GM10248 (cell line): ENCODE measurements at regions not wholly inside any gene's neighbourhood (a gene's known extent, or its start where the extent isn't known, plus 50 kb on each side); places are given as distances from the start of the nearest gene placed in this dataset.

ENCODE experiments used
- CTCF ChIA-PET: fragments of 300-600 bp; sonication (Branson Sonifier 250); formaldehyde crosslinking; extraction: SDS; loops from one replicate; lab custom pipeline; 2021; ENCODE audit warnings: antibody characterized with exemption; lab: Yijun Ruan, JAX
- POLR2A ChIA-PET: fragments of 350-650 bp; sonication (Branson Sonifier 250); formaldehyde crosslinking; extraction: SDS; loops from one replicate; lab custom pipeline; 2020; ENCODE audit warnings: antibody characterized with exemption; lab: Yijun Ruan, JAX
- DNase-seq: peaks from one replicate; pipeline ENCODE4 v3.0.0; 2012; ENCODE audit errors: extremely low spot score
- TF ChIP-seq, protein P1 (sequence below): IDR thresholded peaks from 2 replicates; pipeline ENCODE4 v1.5.1; 2012; ENCODE audit warnings: mild to moderate bottlenecking, low read depth; ENCODE audit errors: extremely low read depth, missing control alignments, control extremely low read depth

DNA sequence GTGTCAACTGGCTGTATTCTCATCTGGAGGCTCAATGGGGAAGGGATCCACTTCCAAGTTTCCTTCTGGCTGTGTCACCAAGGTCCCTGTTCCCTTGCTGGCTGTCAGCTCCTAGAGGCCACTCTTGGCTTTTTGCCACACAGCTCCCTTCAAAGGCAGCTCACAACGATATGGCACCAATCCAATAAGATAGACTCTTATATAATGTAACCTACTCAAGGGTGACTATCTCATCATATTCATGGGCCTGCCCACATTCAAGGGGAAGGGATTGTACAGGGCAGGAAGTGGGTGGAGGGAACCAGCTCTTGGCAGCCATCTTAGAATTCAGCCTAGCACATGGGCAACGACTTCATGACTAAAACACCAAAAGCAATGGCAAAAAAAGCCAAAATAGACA lies 98.7 kb upstream of the PLXNC1 start:
- POLR2A ChIA-PET: no interaction called here

DNA sequence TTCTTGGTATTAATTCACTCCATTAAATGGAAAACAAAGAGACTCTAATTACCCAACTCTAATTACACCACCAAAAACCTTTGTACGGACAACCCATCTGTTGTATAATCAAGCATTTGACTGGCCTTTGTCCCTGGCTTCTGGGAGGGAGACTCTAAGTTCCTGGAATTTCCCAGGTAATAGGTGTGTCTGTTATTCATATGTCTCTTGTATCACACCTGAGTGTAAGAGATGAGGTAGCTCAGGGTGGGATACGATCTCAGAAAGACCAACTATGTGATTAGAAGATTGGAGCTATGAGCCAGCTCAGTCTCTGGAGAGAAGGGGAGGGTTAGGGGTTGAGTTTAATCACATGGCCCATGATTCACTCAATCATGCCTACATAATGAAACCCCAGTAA lies 94.7 kb upstream of the PLXNC1 start:
- CTCF ChIA-PET: no interaction called here
- TF ChIP-seq, protein P1, sequence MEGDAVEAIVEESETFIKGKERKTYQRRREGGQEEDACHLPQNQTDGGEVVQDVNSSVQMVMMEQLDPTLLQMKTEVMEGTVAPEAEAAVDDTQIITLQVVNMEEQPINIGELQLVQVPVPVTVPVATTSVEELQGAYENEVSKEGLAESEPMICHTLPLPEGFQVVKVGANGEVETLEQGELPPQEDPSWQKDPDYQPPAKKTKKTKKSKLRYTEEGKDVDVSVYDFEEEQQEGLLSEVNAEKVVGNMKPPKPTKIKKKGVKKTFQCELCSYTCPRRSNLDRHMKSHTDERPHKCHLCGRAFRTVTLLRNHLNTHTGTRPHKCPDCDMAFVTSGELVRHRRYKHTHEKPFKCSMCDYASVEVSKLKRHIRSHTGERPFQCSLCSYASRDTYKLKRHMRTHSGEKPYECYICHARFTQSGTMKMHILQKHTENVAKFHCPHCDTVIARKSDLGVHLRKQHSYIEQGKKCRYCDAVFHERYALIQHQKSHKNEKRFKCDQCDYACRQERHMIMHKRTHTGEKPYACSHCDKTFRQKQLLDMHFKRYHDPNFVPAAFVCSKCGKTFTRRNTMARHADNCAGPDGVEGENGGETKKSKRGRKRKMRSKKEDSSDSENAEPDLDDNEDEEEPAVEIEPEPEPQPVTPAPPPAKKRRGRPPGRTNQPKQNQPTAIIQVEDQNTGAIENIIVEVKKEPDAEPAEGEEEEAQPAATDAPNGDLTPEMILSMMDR: no peak
- POLR2A ChIA-PET: no interaction called here
- DNase-seq: no peak

More for the DNA sequence above, 98.7 kb upstream of the PLXNC1 start:
- DNase-seq: no peak
- CTCF ChIA-PET: no interaction called here
- TF ChIP-seq, protein P1: no peak

DNA sequence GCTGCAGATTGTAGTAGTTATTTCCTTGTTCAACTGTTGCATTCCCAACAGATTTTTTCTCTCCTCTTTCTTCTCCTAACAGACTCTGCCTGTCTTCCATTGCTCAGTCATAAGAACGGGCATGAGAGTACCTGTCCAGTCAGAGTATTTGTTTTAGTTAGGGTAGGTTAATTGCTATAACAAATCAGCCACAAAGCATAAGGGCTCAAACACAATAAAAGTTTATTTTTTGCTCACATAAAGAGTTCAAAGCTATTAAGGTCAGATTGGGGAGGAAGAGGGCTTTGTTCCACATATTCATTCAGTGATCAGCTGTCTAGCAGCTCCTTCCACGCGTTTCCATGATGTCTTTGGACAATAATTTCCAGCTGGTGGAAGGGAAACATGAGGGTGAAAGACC lies 92.8 kb upstream of the PLXNC1 start:
- DNase-seq: no peak
- POLR2A ChIA-PET: no interaction called here
- CTCF ChIA-PET: interaction anchor here (1.1 to 1.9 kb wide), 4 partner anchors 9 to 46 kb away, joined by 3 to 9 read pairs (median 4); no protein-coding TSS in a partner anchor
- TF ChIP-seq, protein P1: no peak

DNA sequence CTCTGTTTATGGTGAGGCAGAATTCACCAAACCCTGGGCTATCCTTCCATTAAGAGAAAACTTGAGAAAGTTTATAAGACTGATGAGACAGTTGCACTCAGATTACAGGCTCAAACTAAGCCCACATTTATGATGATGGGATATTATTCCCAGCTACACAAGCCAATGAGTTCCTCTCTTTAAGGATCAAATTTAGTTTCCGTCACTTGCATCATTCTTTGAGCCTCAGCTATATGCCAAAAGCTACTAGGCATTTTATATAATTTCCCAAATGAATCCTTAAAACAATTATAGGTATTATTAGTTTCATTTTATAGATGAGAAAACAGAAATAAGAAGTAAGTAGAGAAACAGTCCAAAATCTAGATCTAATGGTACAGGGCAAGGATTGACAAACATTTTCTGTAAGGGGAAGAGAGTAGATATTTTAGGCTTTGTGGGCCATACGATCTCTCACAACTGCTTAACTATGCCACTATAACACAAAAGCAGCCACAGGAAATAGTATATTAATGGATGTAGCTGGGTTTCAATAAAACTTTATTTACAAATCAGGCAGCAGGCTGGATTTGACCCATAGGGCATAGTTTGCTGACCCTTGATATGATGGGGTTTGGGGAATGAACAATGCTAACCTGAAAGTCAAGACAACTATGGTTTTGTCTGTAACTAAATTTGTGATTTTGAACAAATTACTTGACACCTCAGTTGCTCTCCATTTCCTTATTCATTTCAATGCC lies 91.8 kb upstream of the PLXNC1 start:
- DNase-seq: no peak
- POLR2A ChIA-PET: no interaction called here
- TF ChIP-seq, protein P1: no peak
- CTCF ChIA-PET: interaction anchor here (1.1 to 1.9 kb wide), 4 partner anchors 10 to 45 kb away, joined by 3 to 9 read pairs (median 4); no protein-coding TSS in a partner anchor

DNA sequence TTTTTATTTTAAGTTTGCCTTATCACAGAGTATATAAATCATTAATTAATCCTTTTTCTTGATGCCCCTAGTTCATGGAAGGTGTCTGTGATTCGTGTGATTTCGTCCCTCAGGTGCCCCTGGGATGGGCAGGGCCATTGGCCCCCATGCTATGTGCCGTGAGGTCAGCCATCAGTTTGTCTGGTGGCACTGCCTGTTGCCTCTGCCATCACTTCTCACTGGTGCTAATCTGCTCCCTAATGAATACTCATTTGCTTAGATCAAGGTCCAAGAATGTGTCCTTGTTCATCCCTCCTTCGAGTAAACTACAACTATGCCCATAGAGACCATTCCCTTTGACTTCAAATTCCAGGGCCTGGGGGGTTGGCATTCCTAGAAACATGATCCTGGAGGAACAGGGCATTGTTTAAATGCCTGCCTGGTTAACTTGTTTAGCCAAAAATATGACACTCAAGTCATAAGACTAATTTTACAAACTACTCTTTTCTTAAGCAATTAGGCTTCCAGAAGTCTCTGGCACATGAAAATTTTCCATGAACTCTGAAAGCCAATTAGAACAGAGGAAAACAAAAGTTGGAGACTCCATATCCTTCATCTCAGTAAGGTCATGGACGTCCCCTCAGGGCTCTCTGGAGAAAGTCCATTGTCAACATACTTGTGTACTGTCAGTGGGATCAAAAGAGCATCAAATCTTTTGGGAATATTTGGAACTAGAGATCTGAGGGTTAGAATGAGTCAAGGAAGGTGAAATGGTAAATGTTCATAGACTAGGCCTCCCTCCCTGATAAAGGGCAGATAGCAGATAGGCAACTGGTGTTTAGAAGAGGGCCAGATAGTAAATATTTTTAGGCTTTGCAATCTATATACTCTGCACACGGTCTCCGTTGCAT lies 90.9 kb upstream of the PLXNC1 start:
- TF ChIP-seq, protein P1: no peak
- DNase-seq: no peak
- CTCF ChIA-PET: no interaction called here
- POLR2A ChIA-PET: no interaction called here
